ENCODE measurements at regions not wholly inside any gene's neighbourhood (a gene's known extent, or its start where the extent isn't known, plus 50 kb on each side); places are given as distances from the start of the nearest gene placed in this dataset.
A peak's percentile ranks its signal among the peaks of the same experiment; 100 is the strongest.

DNA sequence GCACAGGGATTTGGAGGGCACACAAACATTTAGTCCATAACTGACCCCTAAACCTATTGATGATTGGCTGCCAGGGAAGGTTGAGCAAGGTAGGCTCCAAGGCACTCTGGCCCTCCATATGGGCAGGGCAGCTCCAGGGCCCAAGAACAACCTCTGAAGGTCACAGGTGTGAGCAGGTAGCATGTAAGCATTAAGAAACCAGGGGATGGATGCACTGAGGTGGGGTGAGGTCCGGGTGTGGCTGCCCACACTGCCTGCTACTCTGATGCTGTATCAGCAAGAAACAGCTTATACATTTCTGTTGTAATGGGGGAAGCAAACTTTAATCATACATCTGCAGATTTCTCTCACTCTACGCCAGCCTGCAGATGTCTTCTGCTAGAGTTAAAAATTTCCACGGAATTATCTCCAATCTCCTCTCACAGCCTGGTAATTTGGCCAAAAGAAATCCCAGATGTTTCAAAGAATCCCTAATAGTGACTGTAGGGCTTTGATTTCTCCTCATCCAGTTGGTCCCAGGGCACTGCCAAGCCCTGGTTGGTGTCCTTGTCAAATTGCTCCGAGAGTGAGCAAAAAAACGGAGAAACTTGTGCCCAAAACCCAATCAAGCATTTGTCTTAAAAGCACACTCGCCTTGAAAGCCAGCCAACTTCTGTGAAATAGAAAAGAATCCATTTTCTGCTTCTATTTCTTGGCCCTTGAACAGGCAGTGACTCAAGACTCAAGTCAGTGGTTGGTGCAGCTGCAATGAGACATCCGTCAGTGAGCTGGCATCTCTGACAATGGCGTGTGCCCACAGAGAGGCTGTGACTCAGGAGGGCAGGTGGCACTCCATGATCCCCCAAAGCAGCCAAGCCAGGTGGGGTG, 72.5 kb upstream of the MRI1 start:
- dilution Hi-C loops (cut with MboI; ENCODE audit: extremely low pct_ligation_motif_present, low sequenced_read_pairs) (no loop called here), intact Hi-C loops (cut with micrococcal nuclease) (no loop called here)
- Histone ChIP-seq H3K27me3 (ENCODE audit: control insufficient read depth in 2 of 2, insufficient read depth in 2 of 2, low read length in 2 of 2) (no peaks in the 10 kb centered on the region), H3K9ac (replicated peaks; ENCODE audit: extremely low read depth, insufficient read depth, low read length) (no peak overlapping the region), H3K4me1 (ENCODE audit: control insufficient read depth, extremely low read depth, insufficient read depth, low read length) (no peaks in the 10 kb centered on the region), H4K20me1 (replicated peaks; ENCODE audit: control insufficient read depth, extremely low read depth, insufficient read depth, low read length) (no peaks in the 10 kb centered on the region), H3K79me2 (ENCODE audit: control insufficient read depth, insufficient read depth, low read length) (no peaks in the 10 kb centered on the region), H3K36me3 (ENCODE audit: control insufficient read depth in 2 of 2, extremely low read depth in 1 of 2, insufficient read depth in 2 of 2, low read length in 2 of 2) (no peaks in the 10 kb centered on the region), H3K4me3 (replicated peaks in 1 of 3; ENCODE audit: insufficient read depth in 1 of 3, low read depth in 1 of 3, low read length in 3 of 3) (no peak overlapping the region), H2AFZ (ENCODE audit: low read depth, low read length) (no peak overlapping the region), H3K27ac (ENCODE audit: insufficient read depth, low read depth, low read length) (no peak overlapping the region), H3K9me1 (replicated peaks; ENCODE audit: control insufficient read depth, extremely low read depth, insufficient read depth, low read length) (no peaks in the 10 kb centered on the region), H3K9me3 (replicated peaks; ENCODE audit: control insufficient read depth, insufficient read depth, low read length) (no peaks in the 10 kb centered on the region), H3K4me2 (ENCODE audit: insufficient read depth, low read length) (no peak overlapping the region)
- no peak for TF ChIP-seq MYC (IDR thresholded peaks at IDR 0.05; ENCODE audit: low read depth, low read length)
- CTCF ChIA-PET = interaction anchor here (0.6 to 1.2 kb wide), 2 partner anchors 16 to 109 kb away, joined by 3 read pairs; no protein-coding TSS in a partner anchor
- POLR2A ChIA-PET = no interaction called here
- DNase-seq (ENCODE audit: low read depth, low spot score) = no peak
- no TSS peak for BruUV-seq (replicated peaks)
- FAIRE-seq = no peak

DNA sequence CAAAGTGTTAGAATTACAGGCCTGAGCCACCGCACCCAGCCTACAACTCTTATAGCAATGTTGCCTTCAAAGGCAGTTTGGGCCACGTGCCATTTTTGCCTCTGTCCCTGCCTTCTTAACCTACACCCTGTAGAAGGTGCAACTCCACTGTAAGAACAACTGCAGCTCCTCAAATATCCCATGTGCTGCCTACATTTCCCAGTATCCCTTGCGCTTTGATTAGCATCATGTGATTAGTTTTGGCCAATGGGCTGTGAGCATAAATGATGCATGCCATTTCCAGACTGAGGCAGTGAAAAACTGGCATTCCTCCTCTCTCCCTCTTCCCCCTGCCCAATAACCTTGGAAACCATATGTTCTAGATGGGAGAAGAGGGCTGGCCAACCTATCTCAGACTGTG, 75.2 kb upstream of the MRI1 start:
- Histone ChIP-seq H3K4me3 (replicated peaks in 1 of 3; ENCODE audit: insufficient read depth in 1 of 3, low read depth in 1 of 3, low read length in 3 of 3) (no peak overlapping the region), H3K4me1 (ENCODE audit: control insufficient read depth, extremely low read depth, insufficient read depth, low read length) (no peaks in the 10 kb centered on the region), H3K79me2 (ENCODE audit: control insufficient read depth, insufficient read depth, low read length) (no peaks in the 10 kb centered on the region), H3K27ac (ENCODE audit: insufficient read depth, low read depth, low read length) (no peak overlapping the region), H3K9me3 (replicated peaks; ENCODE audit: control insufficient read depth, insufficient read depth, low read length) (no peaks in the 10 kb centered on the region), H2AFZ (ENCODE audit: low read depth, low read length) (no peak overlapping the region), H3K27me3 (ENCODE audit: control insufficient read depth in 2 of 2, insufficient read depth in 2 of 2, low read length in 2 of 2) (no peaks in the 10 kb centered on the region), H3K4me2 (ENCODE audit: insufficient read depth, low read length) (no peak overlapping the region), H3K9ac (replicated peaks; ENCODE audit: extremely low read depth, insufficient read depth, low read length) (no peak overlapping the region), H3K36me3 (ENCODE audit: control insufficient read depth in 2 of 2, extremely low read depth in 1 of 2, insufficient read depth in 2 of 2, low read length in 2 of 2) (no peaks in the 10 kb centered on the region), H3K9me1 (replicated peaks; ENCODE audit: control insufficient read depth, extremely low read depth, insufficient read depth, low read length) (no peaks in the 10 kb centered on the region), H4K20me1 (replicated peaks; ENCODE audit: control insufficient read depth, extremely low read depth, insufficient read depth, low read length) (no peaks in the 10 kb centered on the region)
- dilution Hi-C loops (cut with MboI; ENCODE audit: extremely low pct_ligation_motif_present, low sequenced_read_pairs) = no loop called here
- DNase-seq (ENCODE audit: low read depth, low spot score) (peak; percentile 31), FAIRE-seq (peak; percentile 75)
- intact Hi-C loops (cut with micrococcal nuclease) = no loop called here
- ChIA-PET CTCF (no interaction called here), POLR2A (no interaction called here)
- no peak for TF ChIP-seq EZH2 (IDR thresholded peaks at IDR 0.05; ENCODE audit: borderline replicate concordance, low read depth, low read length, severe bottlenecking)
- TF ChIP-seq, protein P1, sequence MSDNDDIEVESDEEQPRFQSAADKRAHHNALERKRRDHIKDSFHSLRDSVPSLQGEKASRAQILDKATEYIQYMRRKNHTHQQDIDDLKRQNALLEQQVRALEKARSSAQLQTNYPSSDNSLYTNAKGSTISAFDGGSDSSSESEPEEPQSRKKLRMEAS (IDR thresholded peaks at IDR 0.05; ENCODE audit: insufficient read depth, insufficient read length) = peak; percentile 47
- no peak for TF ChIP-seq POLR2AphosphoS5 (IDR thresholded peaks at IDR 0.05; ENCODE audit: insufficient read depth, low read depth, low read length)
- TF ChIP-seq FOS (IDR thresholded peaks at IDR 0.05; ENCODE audit: borderline replicate concordance, insufficient read depth, low read length) = no peak
- no TSS peak for BruUV-seq (replicated peaks)
